GM21528 (cell line): ENCODE measurements at regions not wholly inside any gene's neighbourhood (a gene's known extent, or its start where the extent isn't known, plus 50 kb on each side); places are given as distances from the start of the nearest gene placed in this dataset.
"Not testable (repeated sequence)": the region's sequence is repeated elsewhere in the genome, so short reads cannot be mapped to it uniquely, and the experiment has no call there.

Experiments
- ATAC-seq: cut with Tn5 transposase; IDR thresholded peaks from one replicate; pipeline ENCODE4 v1.9.1; 2021; ENCODE audit warnings: mild to moderate bottlenecking, moderate library complexity; ENCODE audit not compliant: unreplicated experiment, low FRiP score

- no peak for ATAC-seq
Measured at GRCh38 chr1:224529844-224530243, 86.3 kb upstream of the CNIH3 start.

- ATAC-seq, result no peak
Measured at GRCh38 chr1:224533517-224533916, 82.6 kb upstream of the CNIH3 start.

- no peak for ATAC-seq
Measured at GRCh38 chr1:224534731-224535130, 81.4 kb upstream of the CNIH3 start.

GRCh38 chr1:224535641-224536040 lies 80.5 kb upstream of the CNIH3 start:
- ATAC-seq, result no peak

- no peak for ATAC-seq
Measured at GRCh38 chr1:224539971-224540370, 76.1 kb upstream of the CNIH3 start.

- ATAC-seq, result no peak
Measured at GRCh38 chr1:224540535-224540934, 75.6 kb upstream of the CNIH3 start.

GRCh38 chr1:224541072-224541790 lies 74.9 kb upstream of the CNIH3 start:
- ATAC-seq, result no peak

- no peak for ATAC-seq
Measured at GRCh38 chr1:224541901-224542630, 74.1 kb upstream of the CNIH3 start.

GRCh38 chr1:224542783-224543440 lies 73.2 kb upstream of the CNIH3 start:
- ATAC-seq, result no peak

GRCh38 chr1:224543453-224543852 lies 72.7 kb upstream of the CNIH3 start:
- ATAC-seq, result no peak

GRCh38 chr1:224544346-224545110 lies 71.6 kb upstream of the CNIH3 start:
- no peak for ATAC-seq

GRCh38 chr1:224545571-224545970 lies 70.5 kb upstream of the CNIH3 start:
- ATAC-seq, result no peak

GRCh38 chr1:224548676-224549075 lies 67.4 kb upstream of the CNIH3 start:
- ATAC-seq, result no peak

- ATAC-seq, result not testable (repeated sequence)
Measured at GRCh38 chr1:224551189-224551588, 64.9 kb upstream of the CNIH3 start.

- no peak for ATAC-seq
Measured at GRCh38 chr1:224554056-224554455, 62.1 kb upstream of the CNIH3 start.

- ATAC-seq, result no peak
Measured at GRCh38 chr1:224554620-224555259, 61.4 kb upstream of the CNIH3 start.

GRCh38 chr1:224558904-224559303 lies 57.2 kb upstream of the CNIH3 start:
- no peak for ATAC-seq

GRCh38 chr1:224559981-224560728 lies 56.0 kb upstream of the CNIH3 start:
- ATAC-seq, result no peak

- not testable (repeated sequence) for ATAC-seq
Measured at GRCh38 chr1:224562881-224563280, 53.2 kb upstream of the CNIH3 start.

GRCh38 chr1:224563666-224564065 lies 52.5 kb upstream of the CNIH3 start:
- ATAC-seq, result no peak
